Left colon (tissue), 2 donors: ENCODE measurements at regions not wholly inside any gene's neighbourhood (a gene's known extent, or its start where the extent isn't known, plus 50 kb on each side); places are given as distances from the start of the nearest gene placed in this dataset.

Experiments used
- ATAC-seq: fragments of 200-7000 bp; cut with Tn5 transposase; one replicate; pipeline ENCODE4 v1.9.1; 2020; ENCODE audit warnings: mild to moderate bottlenecking, moderate library complexity
- DNase-seq, 2 donors: peaks; one replicate each; pipeline ENCODE4 v3.0.0-alpha.2; 2020
- intact Hi-C, 2 donors: fragments of 100-400 bp; cut with DNase I in 1 of 2; cut with micrococcal nuclease in 1 of 2; formaldehyde crosslinking; loops; one replicate each; pipeline versions ENCODE4 v1.11.2 to v1.14.0; 2022; cut with DNase I, micrococcal nuclease
- donor health status: DM: no; HTN: no; CAD: no.
- donor health status: DM: yes; HTN: yes; CAD: no.

DNA sequence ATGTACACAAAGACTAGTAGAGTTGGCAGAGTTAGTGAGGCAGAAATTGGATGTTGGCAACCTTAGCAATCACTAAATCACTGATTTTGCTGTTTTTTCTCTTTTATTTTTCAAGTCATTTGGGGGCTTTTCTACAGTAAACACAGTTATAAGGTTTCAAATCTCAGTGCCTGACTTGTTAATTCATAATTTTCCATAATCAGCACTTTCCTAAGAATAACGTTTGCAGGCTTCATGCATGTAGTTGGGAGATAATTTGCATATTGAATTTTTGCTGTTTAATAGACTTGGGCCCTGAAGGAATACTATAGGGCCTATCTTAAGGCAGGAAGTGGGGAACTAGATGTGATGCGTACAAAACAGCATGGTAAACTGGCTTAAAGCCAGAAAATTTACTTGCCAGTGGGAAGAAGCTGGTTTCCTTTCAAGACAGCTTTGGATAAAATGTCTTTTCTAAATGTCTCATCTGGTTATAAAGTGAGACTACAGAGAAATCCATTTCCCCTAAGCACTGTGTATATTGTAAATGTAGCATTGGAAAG lies 127.2 kb upstream of the SMIM21 start:
- DNase-seq = no peak
- intact Hi-C loops = no loop called here
- no peak for ATAC-seq

DNA sequence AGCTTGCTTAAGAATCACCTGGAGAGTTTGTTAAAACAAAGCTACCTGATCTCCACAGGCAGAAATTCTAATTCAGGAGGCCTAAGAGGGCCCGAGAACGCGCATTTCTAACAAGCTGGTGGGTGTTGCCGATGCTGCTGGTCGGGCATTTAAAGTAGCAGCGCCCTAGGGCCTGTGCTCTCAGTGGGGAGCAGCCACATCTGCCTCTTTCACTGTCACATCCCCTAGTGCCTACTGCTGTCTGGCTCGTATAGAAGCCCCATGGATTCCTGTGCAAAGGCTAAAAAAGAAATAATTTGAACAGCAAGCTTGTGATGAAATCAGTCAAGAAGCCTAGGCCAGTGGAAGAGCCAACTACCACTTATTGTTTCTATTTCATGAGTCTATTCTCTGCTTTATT lies 126.7 kb upstream of the SMIM21 start:
- ATAC-seq (no peak), DNase-seq (no peak)
- intact Hi-C loops = no loop called here

GRCh38 chr18:75553021-75553420 lies 125.5 kb upstream of the SMIM21 start:
- intact Hi-C loops = no loop called here
- ATAC-seq (no peak), DNase-seq (no peak)

GRCh38 chr18:75551071-75551470 lies 123.6 kb upstream of the SMIM21 start:
- ATAC-seq (no peak), DNase-seq (peak in 1 of 2 donors; percentile 7)
- intact Hi-C loops = no loop called here

GRCh38 chr18:75548353-75548905 lies 120.9 kb upstream of the SMIM21 start:
- DNase-seq (no peak), ATAC-seq (no peak)
- intact Hi-C loops = no loop called here

DNA sequence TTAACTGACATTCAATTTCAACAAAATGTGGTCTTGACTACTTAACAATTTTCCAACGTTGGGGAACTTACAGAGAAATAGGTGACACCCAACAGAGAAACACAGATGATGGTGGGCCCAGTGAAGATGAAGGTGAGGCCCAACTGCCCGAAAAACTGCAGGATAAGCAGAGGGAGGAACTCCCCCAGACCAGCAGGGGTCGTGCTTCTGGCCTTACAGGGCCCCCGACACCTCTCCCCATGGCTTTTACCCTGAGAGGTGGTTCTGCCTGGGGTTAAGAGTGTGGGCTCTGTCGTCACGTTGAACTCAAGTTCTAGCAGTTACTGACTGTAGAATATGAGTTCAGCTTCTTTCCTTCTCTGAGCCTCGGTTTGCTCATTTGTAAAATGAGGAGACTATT lies 119.5 kb upstream of the SMIM21 start:
- ATAC-seq (no peak), DNase-seq (no peak)
- intact Hi-C loops = no loop called here

- intact Hi-C loops = no loop called here
- no peak for ATAC-seq
- no peak for DNase-seq
Observed at GRCh38 chr18:75545189-75545588, 117.7 kb upstream of the SMIM21 start.

- intact Hi-C loops = no loop called here
- ATAC-seq (no peak), DNase-seq (no peak)
Observed at GRCh38 chr18:75544496-75544895, 117.0 kb upstream of the SMIM21 start.

DNA sequence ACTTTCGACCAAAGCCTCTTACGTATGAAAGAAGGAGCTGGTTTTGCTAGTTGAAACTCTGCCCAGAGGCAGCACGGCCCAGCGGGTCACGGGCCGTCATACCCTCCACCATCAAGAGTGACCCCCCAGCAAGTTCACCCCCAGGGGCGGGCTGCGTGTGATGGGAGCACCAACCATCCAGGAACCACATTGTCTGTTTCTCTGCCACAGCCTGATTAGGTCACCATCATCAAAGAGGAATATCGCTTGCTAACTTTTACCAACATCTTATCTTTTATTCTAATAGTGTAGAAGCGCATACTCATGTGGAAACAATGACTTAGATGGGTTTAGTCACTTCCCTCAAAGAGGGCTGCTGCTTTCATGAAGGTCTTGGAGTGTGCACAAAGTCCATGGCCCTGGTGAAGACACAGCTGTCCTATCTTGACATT lies 116.6 kb upstream of the SMIM21 start:
- DNase-seq (no peak), ATAC-seq (no peak)
- intact Hi-C loops = no loop called here

DNA sequence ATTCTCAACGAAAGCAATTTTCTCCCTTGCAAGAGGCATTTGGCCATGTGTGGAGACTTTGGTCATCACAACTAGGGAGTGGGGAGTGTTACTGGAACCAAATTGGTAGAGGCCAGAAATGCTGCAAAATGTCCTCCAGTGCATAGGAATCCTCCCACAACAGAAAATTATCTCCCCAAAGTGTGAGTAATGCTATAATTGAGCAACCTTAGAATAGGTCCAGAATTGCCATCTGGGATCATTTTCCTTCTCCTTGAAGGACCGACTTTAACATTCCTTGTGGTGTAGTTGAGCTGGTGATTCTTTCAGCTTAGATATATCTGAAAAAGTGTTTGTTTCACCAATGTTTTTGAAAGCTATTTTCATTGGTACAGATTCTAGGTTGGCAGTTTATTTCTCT lies 111.2 kb upstream of the SMIM21 start:
- DNase-seq (no peak), ATAC-seq (no peak)
- intact Hi-C loops = no loop called here

DNA sequence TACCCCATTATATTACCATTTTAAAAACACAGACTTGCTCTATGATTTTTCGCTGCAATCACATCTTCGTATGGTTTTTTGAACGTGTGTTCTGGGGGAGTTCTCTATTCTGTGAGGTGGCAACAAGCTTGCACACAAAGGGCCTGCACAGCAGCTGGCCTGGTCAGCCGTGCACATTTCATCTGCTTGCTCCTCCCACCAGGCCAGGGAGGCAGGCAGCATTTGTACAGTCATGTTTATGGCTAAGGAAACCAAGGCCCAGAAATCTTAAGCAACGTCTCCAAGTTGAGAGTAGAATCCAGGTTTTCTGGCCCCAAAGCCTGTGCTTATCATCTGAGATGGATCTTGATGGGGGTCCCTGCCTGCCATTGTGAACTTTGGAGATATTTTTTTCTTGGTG lies 106.4 kb upstream of the SMIM21 start:
- intact Hi-C loops = no loop called here

GRCh38 chr18:75533209-75533608 lies 105.7 kb upstream of the SMIM21 start:
- no peak for DNase-seq
- intact Hi-C loops = no loop called here
- ATAC-seq = no peak

More for the DNA sequence above, 106.4 kb upstream of the SMIM21 start:
- no peak for DNase-seq
- no peak for ATAC-seq

DNA sequence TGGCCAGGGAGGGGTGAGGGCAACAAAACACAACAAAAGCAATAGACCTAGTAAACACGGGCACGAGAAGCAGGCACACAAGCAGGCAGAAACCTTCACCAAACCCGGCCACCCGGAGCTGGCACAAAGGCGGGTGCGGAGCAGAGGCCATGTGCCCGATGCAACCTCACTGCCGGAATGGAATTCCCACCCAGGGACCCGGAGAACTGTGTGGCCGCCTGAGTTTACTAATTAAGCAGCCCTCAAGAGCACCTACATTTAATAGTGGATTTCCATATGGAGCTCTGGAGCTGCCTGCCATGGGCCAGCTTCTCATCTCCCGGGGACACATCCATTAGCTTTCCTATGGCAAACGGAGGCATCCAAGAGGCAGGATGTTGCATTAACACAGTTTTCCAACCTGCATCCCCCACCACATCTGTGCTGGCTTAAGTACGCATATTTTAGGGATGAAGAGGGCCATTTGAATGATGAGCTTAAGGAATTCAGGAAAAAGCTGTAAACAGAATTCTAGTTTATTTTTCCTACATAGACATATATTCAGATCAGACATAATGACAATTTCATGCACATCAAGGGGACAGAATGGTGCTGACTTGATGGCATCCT lies 104.5 kb upstream of the SMIM21 start:
- intact Hi-C loops = no loop called here
- ATAC-seq = no peak
- DNase-seq = no peak

GRCh38 chr18:75531212-75531850 lies 103.8 kb upstream of the SMIM21 start:
- no peak for ATAC-seq
- intact Hi-C loops = no loop called here
- DNase-seq = no peak

- ATAC-seq = no peak
- intact Hi-C loops = no loop called here
- no peak for DNase-seq
Observed at GRCh38 chr18:75530566-75531211, 103.2 kb upstream of the SMIM21 start.

- ATAC-seq = no peak
- intact Hi-C loops = no loop called here
- no peak for DNase-seq
Observed at GRCh38 chr18:75530118-75530517, 102.6 kb upstream of the SMIM21 start.

GRCh38 chr18:75529394-75529793 lies 101.9 kb upstream of the SMIM21 start:
- intact Hi-C loops = no loop called here
- DNase-seq (no peak), ATAC-seq (no peak)

GRCh38 chr18:75527848-75528685 lies 100.6 kb upstream of the SMIM21 start:
- intact Hi-C loops = no loop called here
- no peak for DNase-seq
- no peak for ATAC-seq

DNA sequence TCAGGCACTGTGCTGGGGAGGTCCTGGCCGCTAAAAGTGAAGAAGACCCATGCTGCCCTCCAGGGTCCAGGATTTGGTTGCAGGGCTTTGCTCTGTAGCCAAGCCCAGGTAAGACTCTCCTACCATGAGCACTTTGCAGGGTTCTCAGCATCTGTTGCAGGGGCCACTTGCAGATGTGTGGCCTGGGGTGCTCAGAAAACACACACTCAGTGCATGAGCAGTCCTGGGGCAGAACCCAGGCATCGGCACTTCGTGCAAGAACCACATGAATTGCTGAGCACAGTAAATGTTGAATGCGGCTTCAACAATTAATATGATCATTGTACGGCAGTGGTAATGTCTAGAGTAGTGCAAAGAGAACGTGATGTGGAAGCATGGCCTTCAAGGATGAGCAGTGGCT lies 98.5 kb upstream of the SMIM21 start:
- ATAC-seq = no peak
- intact Hi-C loops = no loop called here
- no peak for DNase-seq
